ENCODE measurements at regions not wholly inside any gene's neighbourhood (a gene's known extent, or its start where the extent isn't known, plus 50 kb on each side); places are given as distances from the start of the nearest gene placed in this dataset.
"Not testable (repeated sequence)": the region's sequence is repeated elsewhere in the genome, so short reads cannot be mapped to it uniquely, and the experiment has no call there.

DNA sequence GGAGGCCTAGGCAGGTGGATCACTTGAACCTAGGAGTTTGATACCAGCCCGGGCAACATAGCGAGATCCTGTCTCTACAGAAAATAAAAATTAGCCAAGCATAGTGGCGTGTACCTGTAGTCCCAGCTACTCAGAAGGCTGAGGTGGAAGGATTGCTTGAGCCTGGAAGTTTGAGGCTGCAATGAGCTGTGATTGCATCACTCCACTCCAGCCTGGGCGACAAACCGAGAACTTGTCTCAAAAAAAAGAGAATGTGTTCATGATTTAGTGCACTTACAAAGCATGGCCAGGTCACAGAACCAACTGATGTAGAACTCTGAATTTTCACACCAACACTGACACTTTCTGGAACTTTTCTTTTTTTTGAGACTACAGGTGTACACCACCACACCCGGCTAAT is 182.7 kb downstream of the ZFP64 start:
- DNase-seq (ENCODE audit: low spot score): no peak

DNA sequence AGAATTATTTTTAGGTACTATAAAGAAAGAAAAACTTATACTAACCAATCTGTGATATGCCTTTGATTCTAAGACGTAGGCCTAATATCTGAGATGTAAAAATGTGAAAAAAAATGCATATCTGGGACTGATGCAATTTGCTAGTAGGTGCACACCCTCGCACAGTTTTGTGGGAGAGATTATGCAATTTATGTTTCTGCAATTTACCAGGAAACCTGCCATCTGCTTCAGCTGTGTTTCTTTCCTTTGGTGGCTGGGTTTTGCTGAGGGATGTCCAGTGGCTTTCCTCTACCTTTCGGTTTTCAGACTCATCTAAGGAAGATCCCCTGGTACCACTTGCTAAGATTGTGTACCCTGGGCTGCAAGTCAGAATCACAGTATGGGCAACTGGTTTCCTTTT is 186.9 kb downstream of the ZFP64 start:
- no peak for DNase-seq (ENCODE audit: low spot score)

DNA sequence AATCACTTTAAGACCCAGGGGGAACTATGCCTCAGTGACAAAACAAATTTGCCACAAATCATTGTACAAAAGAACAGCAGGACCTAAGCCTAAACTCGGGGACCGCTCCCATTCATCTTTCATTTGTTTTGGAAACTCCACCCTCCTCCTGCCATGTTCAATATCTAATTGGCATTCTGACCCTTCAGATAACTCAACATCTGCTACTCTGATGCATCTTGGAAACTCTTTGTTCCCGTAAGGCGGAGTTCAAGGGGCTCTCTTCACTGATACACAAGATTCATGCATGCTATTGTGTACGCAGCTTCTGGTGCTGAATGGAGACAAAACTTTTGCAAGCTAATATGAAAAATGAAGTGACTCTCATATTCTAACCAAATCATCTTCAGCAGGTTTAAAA is 187.6 kb downstream of the ZFP64 start:
- DNase-seq (ENCODE audit: low spot score): no peak

DNA sequence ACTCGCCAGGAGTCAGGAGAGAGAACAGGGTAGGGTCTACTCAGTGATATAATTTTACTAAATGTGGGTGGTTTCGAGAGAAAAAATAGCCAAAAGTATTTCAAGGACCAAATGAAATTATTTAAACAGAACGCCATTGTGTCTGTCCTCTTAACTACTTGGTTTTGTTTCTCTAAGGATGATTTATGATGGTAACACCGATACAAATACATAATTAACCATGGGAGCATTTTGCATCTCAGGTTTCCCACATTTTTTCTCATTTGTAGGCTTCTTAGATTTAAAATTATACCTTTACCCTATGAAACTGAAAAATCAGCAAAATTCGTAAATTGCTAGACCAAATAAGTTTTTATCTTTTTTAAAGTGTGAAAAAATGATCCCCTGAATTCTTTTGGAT is 188.2 kb downstream of the ZFP64 start:
- no peak for DNase-seq (ENCODE audit: low spot score)

DNA sequence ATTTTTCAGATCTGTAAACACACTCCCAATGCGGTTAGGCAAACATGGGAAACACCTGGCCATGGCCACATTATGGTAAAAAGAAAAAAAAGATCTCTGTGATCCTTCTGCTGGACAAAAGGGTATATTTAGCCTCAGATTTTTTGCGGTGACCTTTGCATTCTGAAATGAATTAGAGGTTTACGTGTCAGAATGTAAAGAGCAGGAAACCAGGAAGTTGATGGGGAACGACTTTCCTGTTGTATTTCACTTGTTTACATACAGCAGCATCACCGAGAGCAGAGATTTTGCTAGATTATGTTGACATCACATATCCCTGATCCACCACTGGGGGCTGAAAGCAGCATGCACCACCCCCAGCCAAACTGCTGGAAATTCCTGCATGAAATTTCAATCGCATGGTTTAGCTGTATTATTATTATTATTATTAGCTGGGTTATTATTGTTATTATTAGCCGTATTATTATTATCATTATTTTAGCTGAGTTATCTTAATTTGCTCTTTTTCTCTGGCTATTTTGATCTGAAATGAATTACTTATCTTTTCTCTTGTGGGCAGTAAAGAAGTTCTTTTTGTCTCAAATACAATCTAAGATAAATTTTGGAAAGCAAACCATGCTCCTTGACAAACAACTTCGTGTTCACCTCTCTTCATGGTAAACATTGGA is 189.4 kb downstream of the ZFP64 start:
- no peak for DNase-seq (ENCODE audit: low spot score)

DNA sequence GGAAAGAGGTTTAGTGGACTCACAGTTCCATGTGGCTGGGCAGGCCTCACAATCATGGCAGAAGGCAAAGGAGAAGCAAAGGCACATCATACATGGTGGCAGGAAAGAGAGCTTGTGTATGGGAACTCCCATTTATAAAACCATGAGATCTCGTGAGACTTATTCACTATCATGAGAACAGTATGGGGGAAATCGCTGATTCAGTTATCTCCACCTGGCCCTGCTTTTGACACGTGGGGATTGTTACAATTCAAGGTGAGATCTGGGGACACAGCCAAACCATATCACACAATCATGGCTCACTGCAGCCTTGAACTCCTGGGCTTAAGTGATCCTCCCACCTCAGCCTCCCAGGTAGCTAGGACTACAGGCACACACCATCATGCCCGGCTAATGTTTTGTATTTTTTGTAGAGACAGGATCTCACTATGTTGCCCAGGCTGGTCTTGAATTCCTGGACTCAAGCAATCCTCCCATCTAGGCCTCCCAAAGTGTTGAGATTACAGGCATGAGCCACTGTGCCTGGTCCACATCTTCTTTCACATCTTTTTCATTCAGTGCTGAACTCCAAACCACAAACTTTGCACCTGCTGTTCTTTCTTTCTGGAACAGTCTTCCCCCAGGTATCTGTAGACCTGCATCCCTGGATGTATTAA is 194.2 kb downstream of the ZFP64 start:
- DNase-seq (ENCODE audit: low spot score): not testable (repeated sequence)

DNA sequence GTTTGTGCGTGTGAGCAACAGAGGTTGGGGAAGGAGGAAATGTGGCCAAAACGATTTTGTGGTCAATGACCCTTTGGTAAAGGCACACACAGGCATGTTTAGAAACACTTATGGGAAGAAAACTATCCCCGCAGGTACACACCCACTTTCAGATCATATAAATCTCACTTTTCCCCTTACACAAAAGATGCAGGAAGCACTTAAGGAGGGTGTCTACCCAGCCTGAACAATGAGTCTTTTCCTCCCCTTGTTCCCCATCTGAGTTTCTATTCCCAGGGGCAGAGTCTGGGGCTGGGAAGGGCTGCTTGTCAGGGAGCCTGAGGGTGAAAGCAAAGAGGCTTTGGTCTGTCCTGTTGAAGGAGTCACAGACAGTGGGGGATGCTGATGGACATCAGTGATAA is 193.2 kb upstream of the SALL4 start:
- no peak for DNase-seq (ENCODE audit: low spot score)

DNA sequence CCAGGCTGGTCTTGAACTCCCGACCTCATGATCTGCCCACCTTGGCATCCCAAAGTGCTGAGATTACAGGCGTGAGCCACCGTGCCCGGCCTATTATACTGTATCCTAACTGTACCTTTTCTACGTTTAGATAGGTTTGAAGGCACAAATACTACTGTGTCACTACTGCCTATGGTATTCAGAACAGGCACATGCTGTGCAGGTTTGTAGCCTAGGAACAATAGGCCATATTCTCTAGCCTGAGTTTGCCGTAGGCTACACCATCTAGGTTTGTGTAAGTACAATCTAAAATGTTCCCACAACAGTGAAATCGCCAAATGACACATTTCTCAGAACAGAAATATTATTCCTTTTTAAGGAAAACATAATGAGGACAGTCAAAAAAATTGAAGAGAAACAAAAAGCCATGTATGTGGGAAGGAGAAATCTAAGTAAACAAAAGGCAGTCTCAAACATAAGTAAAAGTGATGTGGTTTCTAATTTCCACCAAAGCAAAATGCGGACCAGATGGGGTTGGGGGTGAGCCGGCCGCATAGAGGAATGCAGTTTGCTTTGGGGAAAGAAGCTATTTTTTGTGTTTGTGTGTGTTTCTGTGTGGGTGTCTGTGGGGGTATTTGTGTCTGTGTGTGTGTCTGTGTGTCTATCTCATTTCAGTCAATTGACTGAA is 192.6 kb upstream of the SALL4 start:
- no peak for DNase-seq (ENCODE audit: low spot score)

DNA sequence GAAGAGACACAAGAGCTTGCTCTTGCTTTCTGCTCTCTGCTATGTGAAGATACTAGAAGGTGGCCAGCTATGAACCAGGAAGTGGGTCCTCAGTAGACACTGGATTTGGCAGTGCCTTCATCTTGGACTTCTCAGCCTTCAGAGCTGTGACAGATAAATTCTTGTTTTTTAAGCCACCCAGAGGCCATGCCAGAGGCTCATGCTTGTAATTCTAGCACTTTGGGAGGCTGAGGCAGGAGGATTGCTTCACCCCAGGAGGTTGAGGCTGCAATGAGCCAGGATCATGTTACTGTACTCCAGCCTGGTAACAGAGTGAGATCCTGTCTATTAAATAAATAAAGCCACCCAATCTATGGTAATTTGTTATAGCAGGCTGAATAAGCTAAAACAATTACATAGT is 185.5 kb upstream of the SALL4 start:
- DNase-seq (ENCODE audit: low spot score): no peak

DNA sequence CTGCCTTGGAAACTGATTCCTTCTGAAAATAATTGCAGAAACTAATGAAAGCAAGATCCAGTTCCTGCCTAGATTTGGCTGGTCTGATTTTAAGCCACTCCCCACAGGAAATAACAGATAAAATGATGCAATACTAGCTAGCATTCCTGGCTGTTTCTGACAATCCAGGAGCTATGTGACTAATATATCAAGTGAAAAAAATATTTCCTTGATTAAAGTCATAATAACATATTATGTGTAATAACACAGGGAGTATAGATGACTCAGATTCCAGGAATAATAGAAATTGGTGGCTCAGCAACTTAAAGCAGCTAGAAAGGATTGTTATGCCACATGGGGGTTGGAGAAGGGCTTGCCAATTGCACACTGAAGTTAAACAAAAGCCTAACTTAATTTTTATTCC is 182.7 kb upstream of the SALL4 start:
- DNase-seq (ENCODE audit: low spot score): no peak

DNA sequence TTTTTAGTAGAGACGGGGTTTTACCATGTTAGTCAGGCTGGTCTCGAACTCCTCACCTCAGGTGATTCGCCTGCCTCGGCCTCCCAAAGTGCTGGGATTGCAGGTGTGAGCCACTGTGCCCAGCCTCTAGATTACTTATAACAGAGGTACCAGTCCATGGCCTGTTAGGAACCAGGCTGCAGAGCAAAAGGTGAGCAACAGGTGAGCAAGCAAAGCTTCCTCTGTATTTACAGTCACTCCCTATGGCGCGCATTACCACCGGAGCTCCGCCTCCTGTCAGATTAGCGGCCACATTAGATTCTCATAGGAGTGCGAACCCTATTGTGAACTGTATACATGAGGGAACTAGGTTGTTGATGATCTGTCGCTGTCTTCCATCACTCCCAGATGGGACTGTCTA is 178.0 kb upstream of the SALL4 start:
- no peak for DNase-seq (ENCODE audit: low spot score)

DNA sequence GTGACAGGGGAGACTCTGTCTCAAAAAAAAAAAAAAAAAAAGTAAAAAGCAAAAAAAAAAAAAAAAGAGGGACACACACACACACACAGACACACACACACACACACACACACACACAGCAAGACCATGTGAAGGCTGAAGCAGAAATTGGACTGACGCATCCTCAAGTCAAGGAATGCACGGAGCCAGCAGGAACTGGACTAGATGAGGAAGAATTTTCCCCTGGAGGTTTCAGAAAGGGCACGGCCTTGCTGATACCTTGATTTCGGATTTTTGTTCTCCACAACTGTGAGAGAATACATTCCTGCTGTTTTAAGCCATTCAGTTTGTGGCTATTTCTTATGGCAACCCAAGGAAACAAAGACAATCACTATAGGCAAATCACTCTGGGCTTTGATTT is 176.9 kb upstream of the SALL4 start:
- DNase-seq (ENCODE audit: low spot score): no peak

DNA sequence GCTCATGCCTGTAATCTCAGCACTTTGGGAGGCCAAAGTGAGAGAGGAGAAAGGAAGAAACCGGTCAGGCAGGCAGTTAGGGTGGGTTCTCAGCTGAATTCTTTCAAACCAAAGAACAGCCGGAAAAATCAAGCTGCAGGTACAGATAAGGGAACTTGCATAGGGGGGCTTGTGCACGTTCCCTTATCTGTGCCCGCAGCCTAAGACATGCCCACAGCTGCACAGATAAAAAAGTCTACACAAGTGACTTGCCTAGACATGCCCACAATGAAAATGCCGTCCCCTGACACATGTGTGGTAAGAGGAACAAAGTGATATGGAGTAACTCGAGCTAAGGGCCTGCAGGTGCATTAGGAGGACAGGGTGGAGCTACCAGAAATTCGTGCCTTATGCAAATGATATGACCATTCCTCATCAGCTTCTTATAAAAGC is 175.8 kb upstream of the SALL4 start:
- no peak for DNase-seq (ENCODE audit: low spot score)

DNA sequence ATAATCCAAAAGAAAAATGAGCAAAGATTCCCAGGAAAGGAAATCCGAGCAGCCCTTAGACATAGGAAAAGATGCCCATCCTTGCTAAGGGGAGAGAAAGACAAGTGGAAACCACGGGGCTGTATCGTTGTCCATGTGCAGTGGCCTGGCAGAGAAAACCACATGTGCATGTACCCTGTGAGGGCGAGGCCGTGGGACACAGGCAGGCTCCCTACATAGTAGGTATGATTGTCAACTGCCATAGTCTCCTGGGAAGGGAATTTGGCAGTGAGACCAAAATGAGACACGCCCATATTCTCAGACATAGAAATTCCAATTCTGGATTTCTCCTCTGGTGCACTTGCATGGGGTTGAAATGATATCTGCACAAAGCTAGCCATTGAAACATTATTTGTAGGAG is 169.7 kb upstream of the SALL4 start:
- peak; percentile 30 for DNase-seq (ENCODE audit: low spot score)

DNA sequence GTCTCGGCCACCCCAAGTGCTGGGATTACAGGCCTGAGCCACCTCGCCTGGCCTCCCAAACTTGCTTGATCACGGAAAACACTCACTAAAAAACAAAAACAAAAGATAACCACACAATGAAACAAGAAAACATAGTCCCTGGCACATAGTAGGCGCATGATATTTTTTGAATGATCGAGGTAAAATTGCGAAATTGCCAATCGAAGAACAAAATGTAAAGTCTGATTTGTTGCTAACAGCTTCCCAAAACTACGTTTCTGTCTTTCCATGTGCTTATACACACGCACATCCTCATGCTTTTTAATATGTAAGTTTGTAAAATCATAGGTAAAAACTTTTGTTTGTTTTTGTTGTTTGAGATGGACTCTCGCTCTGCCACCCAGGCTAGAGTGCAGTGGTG is 168.5 kb upstream of the SALL4 start:
- DNase-seq (ENCODE audit: low spot score): no peak

DNA sequence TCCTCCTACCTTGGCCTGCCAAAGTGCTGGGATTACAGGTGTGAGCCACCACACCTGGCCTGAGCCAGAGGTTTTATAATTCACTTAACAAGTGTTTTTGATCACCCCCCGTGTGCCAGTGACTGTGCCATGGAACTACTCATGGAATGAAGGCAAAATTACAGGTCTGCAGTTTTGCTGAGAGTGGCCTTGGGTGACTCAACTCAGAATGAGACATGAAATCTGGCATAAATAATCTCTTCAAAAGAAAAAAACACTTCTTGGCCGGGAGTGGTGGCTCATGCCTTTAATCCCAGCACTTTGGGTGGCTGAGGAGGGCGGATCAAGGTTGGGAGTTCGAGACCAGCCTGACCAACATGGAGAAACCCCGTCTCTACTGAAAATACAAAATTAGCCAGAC is 166.9 kb upstream of the SALL4 start:
- DNase-seq (ENCODE audit: low spot score): no peak

DNA sequence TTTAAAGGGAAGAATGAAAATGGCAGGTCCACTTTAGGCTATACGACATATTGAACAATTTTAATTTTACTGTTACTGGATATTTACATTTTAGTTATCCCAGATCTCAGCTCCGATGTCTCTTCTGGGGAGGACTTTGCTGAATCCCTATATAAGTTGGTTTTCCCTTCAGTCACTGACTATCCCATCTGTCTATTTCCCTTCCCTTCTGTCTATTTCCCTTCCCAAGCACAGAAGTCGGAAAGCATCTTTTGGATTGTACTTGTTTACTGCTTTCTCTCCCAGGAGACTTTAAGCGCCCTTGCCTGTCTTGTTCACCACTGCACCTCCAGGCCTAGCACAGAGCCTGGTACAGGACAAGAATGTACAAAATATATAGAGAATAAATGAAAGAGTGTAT is 165.8 kb upstream of the SALL4 start:
- DNase-seq (ENCODE audit: low spot score): no peak

DNA sequence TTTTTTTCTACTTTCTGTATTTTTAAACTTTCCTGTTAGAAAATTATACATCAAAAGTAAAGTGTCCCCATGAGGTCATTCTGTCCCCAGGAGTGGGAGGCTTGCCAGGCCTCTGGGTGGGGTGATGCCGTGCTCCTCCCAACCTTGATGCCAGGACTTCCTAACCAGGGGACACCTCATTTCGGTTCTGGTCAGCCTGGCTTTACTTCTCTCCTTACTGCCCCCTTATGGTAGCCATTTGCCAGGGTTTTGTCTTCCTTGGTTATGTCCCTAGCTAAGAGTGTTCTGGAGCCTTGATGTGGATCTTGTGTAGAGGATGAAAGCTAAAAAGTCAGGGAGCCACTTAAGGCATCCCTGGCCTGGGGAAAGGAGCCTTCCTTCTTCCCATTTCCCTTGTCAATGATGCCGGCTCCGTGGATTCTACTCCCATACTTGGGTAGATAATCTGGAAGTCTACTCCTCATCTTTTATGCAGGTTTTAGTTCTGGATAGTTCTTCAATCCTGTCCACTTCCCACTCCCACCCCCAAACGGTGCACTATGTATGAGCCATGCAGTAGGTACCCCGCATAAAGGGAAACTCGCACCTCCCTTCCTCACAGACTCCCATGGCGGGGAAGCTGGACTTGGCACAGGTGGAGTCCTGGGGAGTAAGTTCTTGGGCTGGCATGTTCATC is 164.1 kb upstream of the SALL4 start:
- peak; percentile 30 for DNase-seq (ENCODE audit: low spot score)

DNA sequence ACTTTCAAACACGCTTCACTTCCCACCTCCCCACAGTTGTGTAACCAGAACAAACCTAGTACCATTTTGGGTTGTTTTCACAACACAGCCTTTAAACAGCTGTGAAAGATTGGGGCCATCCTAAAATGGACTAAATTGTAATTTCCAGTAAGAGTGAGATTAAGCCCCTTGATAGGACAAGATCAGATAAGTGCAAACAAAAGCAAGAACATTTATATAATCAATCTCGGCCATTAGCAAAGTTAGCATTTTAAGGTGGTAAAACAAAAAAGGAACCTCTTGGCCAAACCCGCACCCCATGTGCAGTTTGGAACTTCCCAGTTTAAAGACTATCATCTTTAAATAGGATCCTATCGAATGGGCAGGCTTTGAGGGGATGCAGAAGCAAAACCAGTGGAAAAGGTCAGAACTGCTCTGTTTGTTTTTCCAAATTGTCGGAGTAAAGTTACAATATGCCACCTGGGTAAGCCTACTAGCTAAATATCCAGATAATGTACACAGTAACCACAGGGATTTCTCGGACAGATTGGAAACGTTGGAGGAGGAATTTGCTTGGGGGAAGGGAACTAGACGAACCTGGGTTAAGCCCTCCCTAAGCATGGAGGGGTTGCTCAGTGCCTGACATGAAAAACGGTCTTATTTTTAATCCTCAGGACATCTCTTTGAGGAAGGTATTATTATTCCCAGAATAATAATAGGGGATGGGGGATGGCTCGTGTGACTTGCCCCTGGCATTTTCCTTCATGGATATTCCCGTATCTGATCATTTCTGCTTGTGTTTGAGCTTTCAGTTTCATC is 159.8 kb upstream of the SALL4 start:
- no peak for DNase-seq (ENCODE audit: low spot score)

DNA sequence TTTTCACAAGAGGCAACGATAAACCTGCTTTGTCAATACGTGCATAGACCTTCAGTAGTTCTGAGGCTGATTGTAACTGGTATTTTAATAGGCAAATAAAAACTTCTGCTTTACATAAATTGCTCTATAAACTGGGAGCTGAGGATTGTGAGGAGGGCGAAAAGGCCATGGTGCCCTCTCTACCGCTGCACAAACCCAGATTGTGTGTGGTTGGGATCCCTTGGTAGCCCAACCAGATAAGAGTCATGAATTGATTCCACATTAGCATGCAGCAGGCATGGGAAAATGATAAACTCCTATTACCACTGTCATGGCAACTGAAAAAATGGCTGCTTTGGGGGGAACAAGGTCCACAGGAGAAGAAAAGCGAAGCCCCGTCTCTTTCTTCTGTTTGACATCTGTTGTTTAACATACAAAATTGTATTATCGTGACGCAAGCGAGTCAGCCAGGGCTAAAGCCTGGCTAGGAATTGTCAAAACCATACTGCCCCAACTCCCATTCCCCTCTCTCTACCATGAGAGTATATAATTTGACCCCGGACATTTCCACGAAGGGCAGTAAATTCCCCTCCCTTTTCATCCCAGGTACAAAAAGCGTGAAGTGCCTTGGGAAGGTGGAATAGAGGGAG is 157.8 kb upstream of the SALL4 start:
- no peak for DNase-seq (ENCODE audit: low spot score)

DNA sequence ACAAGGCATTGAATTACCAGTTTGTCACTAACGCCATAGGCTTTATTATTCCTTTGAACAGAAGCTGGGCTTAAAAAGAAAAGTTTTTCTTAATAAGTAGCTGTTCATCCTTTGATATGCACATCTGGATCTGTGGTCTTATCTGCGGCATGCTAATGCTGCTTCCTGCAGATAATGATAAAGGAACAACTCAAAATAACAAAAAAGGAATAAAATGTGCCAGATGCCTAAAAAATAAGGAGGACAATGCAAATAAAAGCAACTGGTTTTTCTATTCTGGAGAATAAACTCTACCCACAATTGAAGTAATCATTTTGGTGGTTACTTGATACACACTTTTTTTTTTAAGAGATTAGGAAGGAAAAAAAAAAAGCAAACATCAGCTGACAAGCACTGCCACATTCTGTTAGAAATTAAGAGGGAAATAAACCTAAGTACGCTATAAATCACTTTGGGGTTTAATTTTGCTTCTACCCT is 156.8 kb upstream of the SALL4 start:
- no peak for DNase-seq (ENCODE audit: low spot score)

All from D341Med (cell line).